Renal cortical epithelial cell (primary cell): ENCODE measurements at regions not wholly inside any gene's neighbourhood (a gene's known extent, or its start where the extent isn't known, plus 50 kb on each side); places are given as distances from the start of the nearest gene placed in this dataset.

Experiments
- DNase-seq: peaks from one replicate; pipeline ENCODE4 v3.0.0-alpha.2; 2011; ENCODE audit warnings: low read depth

DNA sequence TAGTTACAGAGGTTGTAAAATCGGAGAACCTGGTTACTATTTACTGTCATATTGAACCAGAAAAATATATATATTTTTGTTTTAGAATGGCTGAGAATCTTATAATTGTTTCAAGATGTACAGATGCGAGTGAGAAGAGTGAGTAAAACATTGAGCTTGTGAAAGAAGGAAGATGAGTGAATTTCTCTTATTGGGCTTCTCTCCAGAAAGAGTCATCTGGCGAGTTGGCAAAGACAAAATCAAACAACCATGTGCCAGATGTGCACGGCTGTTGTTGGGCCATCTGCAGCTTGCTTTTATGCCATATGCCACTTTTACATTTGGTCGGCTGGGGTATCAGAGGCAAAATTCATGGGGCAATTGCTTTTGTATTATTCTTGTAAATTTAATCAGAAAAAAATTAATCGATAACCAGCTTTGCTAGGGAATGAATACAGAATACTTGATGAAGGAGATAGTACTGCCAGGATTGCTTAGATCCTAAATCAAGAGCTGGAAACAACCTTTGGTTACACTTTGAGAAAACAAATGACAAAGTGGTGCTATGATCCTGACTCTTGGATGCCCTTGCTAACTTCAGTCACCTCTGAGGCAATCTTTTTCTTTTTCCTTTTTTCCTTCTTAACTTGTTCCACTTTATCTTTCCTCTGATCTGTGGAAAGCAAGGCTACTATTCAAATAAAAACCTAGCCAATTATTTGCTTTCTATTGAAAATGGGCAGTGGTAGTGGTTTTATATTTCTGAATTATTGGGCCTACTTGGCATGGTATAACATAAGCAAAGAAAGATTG is 97.1 kb upstream of the GRIK2 start:
- DNase-seq: no peak

DNA sequence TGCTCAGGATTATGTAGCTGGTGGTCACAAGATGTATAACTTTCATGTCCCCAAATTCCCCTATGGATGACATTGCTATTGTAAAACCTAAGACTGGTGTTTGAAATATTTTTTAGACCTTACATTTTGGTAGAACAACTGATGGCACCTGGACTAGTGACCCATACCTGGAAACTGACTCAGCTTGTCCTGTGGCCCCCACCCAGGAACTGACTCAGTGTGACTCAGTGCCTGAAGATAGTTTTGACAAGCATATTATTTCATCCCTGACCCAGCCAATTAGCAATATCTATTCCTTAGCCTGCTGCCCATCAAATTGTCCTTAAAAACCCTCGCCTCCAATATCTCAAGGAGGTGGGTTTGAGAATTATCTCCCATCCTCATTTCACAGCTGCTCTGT is 90.9 kb upstream of the GRIK2 start:
- no peak for DNase-seq

DNA sequence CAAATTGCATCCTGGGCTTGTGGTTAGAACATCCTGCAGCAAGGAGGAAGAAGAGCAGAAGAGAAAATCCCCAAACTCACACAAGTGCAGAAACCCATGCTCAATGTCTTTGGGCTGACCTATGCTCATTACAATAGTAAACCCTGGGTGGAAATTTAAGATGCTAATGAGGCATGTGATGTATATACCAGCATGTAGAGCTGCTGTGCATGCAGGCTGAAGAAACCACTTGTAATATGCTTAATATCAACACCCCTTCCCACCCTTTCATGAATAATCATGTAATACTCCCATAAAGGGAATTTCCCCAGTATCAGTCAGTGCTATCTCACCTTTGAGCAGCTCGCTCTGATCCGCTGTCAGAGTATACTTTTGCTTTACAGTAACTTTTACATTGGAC is 90.0 kb upstream of the GRIK2 start:
- DNase-seq: no peak

DNA sequence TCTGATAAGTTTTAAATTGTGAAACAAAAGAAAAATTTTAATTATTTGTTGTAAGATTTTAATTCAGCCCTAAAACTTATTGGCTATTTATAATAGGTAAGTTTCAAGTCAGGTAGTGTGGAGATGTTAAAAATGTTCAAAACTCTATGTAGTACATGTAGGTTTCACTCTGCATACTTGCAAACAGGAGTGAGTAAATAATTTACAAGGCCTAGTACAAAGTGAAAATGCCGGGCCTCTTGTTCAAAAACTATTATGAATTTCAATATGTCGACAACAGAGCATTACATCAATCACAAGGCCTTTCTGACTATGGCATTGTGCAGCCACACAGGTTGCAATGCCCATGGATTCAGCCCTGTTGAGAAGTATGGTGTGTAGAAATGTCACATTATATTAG is 80.9 kb upstream of the GRIK2 start:
- no peak for DNase-seq

DNA sequence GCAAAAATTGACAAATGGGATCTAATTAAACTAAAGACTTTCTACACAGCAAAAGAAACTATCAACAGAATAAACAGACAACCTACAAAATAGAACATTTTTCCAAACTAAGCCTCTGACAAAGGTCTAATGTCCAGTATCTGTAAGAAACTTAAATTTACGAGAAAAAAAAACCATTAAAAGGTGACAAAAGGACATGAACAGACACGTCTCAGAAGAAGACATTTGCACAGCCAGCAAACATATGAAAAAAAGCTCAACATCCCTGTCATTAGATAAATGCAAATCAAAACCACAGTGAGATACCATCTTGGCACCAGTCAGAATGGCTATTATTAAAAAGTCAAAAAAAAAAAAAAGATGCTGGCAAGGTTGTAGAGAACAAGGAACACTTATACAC is 70.6 kb upstream of the GRIK2 start:
- DNase-seq: no peak

DNA sequence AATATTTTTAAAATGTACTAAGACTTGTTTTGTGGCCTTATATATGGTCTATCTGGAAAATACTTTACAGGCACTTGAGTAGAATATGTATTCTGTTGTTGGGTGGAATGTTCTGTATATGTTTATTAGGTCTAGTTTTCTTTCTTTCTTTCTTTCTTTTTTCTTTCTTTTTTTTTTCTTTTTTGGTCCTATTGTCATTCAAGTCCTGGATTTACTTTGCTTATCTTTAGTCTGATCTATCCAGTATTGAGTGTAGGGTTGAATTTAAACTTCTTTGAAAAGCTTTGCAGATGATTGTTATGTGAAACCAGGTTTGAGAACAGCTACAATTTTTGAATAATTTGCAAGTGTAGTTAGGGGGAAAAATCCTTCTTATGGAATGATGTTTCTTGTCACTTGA is 67.1 kb upstream of the GRIK2 start:
- no peak for DNase-seq

DNA sequence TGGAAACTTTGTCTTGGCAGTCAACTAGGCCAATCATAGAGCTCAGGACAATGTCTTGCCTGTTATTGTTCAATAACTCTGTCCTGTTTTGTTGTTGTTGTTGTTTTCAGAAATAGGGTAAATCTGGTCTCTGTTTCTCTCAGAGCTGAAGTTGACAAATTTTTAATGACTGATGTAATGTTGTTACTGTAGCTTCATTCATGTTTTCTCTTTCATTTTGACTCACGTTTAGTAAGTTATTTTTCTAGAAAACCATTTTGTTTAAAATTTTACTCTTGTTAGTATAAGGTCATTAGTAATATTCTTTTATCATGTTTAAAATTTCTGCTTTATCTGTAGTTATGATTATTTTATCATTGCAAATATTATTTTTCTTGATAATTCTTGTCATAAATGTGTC is 51.6 kb upstream of the GRIK2 start:
- DNase-seq: no peak
